K562 (cell line): ENCODE measurements at regions not wholly inside any gene's neighbourhood (a gene's known extent, or its start where the extent isn't known, plus 50 kb on each side); places are given as distances from the start of the nearest gene placed in this dataset.
A peak's percentile ranks its signal among the peaks of the same experiment; 100 is the strongest.

ENCODE experiments used
- ATAC-seq: fragments of 200-7000 bp; cut with Tn5 transposase; 3 replicates; pipeline ENCODE4 v1.9.1; 2020; ENCODE audit warnings: moderate library complexity
- BruUV-seq: library from RNA; stranded (reverse); fragments of 400-500 nt; replicated peaks from 2 replicates; lab custom pipeline; 2021; lab: Mats Ljungman, UMichigan
- CTCF ChIA-PET: fragments of 300-600 bp; formaldehyde crosslinking; extraction: SDS; loops from one replicate; lab custom pipeline; 2021; ENCODE audit warnings: low intra/inter-chr PET ratio; lab: Yijun Ruan, JAX
- POLR2A ChIA-PET: fragments of 300-600, 350-650 bp; sonication (Branson Sonifier 250); formaldehyde crosslinking; extraction: SDS; loops from one replicate; lab custom pipeline; 2021; ENCODE audit warnings: antibody characterized with exemption, inconsistent platforms; lab: Yijun Ruan, JAX
- DNase-seq, 4 experiments: peaks; one replicate each; pipeline versions ENCODE4 v3.0.0 to v3.0.0-alpha.2; 2011 to 2018; ENCODE audit warnings: low spot score in 3 of 4, mixed read lengths in 3 of 4; ENCODE audit errors: extremely low read depth in 1 of 4
- FAIRE-seq: peaks from 2 replicates; lab custom pipeline; 2011; peaks lifted over from hg19 to GRCh38; lab: Jason Lieb, UNC
- H2AFZ ChIP-seq: 2 replicates; pipeline ENCODE4 v1.6.0; 2011; ENCODE audit warnings: low read depth, low read length, control low read depth, inconsistent platforms
- H3K27ac ChIP-seq: fragments of 200-600 bp; 3 replicates; pipeline ENCODE4 v1.8.0; 2011; ENCODE audit warnings: low read depth, mild to moderate bottlenecking, control low read depth, inconsistent platforms, low read length, moderate library complexity, mixed read lengths; ENCODE audit errors: extremely low read depth
- H3K27me3 ChIP-seq, 2 experiments: fragments of 300-600 bp in 1 of 2; 2 replicates in 1 of 2; 3 replicates in 1 of 2; pipeline versions ENCODE4 v1.6.0 to v1.8.0; 2011; ENCODE audit warnings: inconsistent platforms in 2 of 2, low read length in 2 of 2, mild to moderate bottlenecking in 1 of 2, mixed read lengths in 1 of 2, moderate library complexity in 1 of 2; ENCODE audit not compliant: control insufficient read depth in 2 of 2, insufficient read depth in 2 of 2
- H3K36me3 ChIP-seq: fragments of 300-600 bp; 3 replicates; pipeline ENCODE4 v1.8.0; 2011; ENCODE audit warnings: mild to moderate bottlenecking, low read length, inconsistent platforms; ENCODE audit not compliant: control insufficient read depth, insufficient read depth
- H3K4me1 ChIP-seq, 2 experiments: fragments of 200-600 bp in 1 of 2; replicated peaks in 1 of 2; 2 replicates in 1 of 2; 3 replicates in 1 of 2; pipeline versions ENCODE4 v1.5.1 to v1.8.0; 2011; ENCODE audit warnings: inconsistent platforms in 2 of 2, low read length in 2 of 2, mild to moderate bottlenecking in 1 of 2, mixed read lengths in 1 of 2, moderate library complexity in 1 of 2; ENCODE audit not compliant: control insufficient read depth in 2 of 2, insufficient read depth in 2 of 2
- H3K4me2 ChIP-seq: 2 replicates; pipeline ENCODE4 v1.6.1; 2011; ENCODE audit warnings: low read length, control low read depth, inconsistent platforms, mixed read lengths; ENCODE audit not compliant: insufficient read depth
- H3K4me3 ChIP-seq: fragments of 200-600 bp; sonication (generic), shearing (Covaris generic); 2 replicates; pipeline ENCODE4 v1.5.1; 2016; ENCODE audit warnings: control low read depth, inconsistent platforms
- H3K79me2 ChIP-seq: fragments of 200-600 bp; 3 replicates; pipeline ENCODE4 v1.8.0; 2011; ENCODE audit warnings: low read length, inconsistent platforms; ENCODE audit not compliant: control insufficient read depth, insufficient read depth
- H3K9ac ChIP-seq, 2 experiments: 2 replicates each; pipeline versions ENCODE4 v1.6.0 to v1.6.1; 2011; ENCODE audit warnings: low read depth in 2 of 2, low read length in 2 of 2, control low read depth in 1 of 2, inconsistent platforms in 1 of 2, mild to moderate bottlenecking in 1 of 2, mixed read lengths in 1 of 2; ENCODE audit not compliant: insufficient read depth in 1 of 2
- H3K9me1 ChIP-seq: one replicate; pipeline ENCODE4 v1.6.0; 2011; ENCODE audit warnings: inconsistent platforms, mild to moderate bottlenecking, low read length, moderate library complexity; ENCODE audit not compliant: control insufficient read depth, insufficient read depth
- H3K9me3 ChIP-seq: replicated peaks from 2 replicates; pipeline ENCODE4 v1.5.1; 2011; ENCODE audit warnings: low read depth, low read length, inconsistent platforms; ENCODE audit not compliant: control insufficient read depth, insufficient read depth
- H4K20me1 ChIP-seq: replicated peaks from 2 replicates; pipeline ENCODE4 v1.6.1; 2011; ENCODE audit warnings: low read length, inconsistent platforms, mixed read lengths; ENCODE audit not compliant: control insufficient read depth, insufficient read depth
- BACH1 ChIP-seq: fragments of 200-800 bp; sonication (Bioruptor generic); IDR thresholded peaks from 2 replicates; pipeline ENCODE4 v1.6.1; 2016; ENCODE audit warnings: missing genetic modification characterization, missing compliant biosample characterization
- C11orf30 ChIP-seq: fragments of 450-650 bp; IDR thresholded peaks from 2 replicates; pipeline ENCODE4 v1.6.1; 2016; ENCODE audit warnings: low read depth, mild to moderate bottlenecking
- MAFF ChIP-seq: IDR thresholded peaks from 2 replicates; pipeline ENCODE4 v1.6.1; 2012; ENCODE audit warnings: low read length, improper control_type of control experiment
- MAFG ChIP-seq: fragments of 450-650 bp; conservative IDR thresholded peaks from 2 replicates; pipeline ENCODE4 v1.6.1; 2016; ENCODE audit warnings: missing genetic modification characterization, missing compliant biosample characterization
- MAFK ChIP-seq: IDR thresholded peaks from 2 replicates; pipeline ENCODE4 v1.6.1; 2011; ENCODE audit warnings: low read length, improper control_type of control experiment
- NFE2 ChIP-seq: IDR thresholded peaks from 2 replicates; pipeline ENCODE4 v1.6.1; 2014; ENCODE audit warnings: antibody characterized with exemption, low read depth
- NFE2L1 ChIP-seq: fragments of 450-650 bp; IDR thresholded peaks from 2 replicates; pipeline ENCODE4 v1.6.1; 2016; ENCODE audit warnings: missing genetic modification characterization, low read depth, mild to moderate bottlenecking, missing compliant biosample characterization, moderate library complexity, borderline replicate concordance
- THRAP3 ChIP-seq: fragments of 450-650 bp; IDR thresholded peaks from 2 replicates; pipeline ENCODE4 v1.6.1; 2016; ENCODE audit warnings: mild to moderate bottlenecking, inconsistent platforms, borderline replicate concordance
- XRCC5 ChIP-seq: fragments of 200-400 bp; formaldehyde crosslinking; IDR thresholded peaks from 2 replicates; pipeline ENCODE4 v1.6.1; 2017; ENCODE audit warnings: low read depth, mild to moderate bottlenecking, low read length
- ZNF316 ChIP-seq: fragments of 450-650 bp; IDR thresholded peaks from 2 replicates; pipeline ENCODE4 v1.6.1; 2016
- ZNF518B ChIP-seq: fragments of 250-450 bp; sonication (Bioruptor Pico); IDR thresholded peaks from 2 replicates; pipeline ENCODE4 v1.5.0; 2021; ENCODE audit warnings: mild to moderate bottlenecking, moderate library complexity
- WGBS: fragments of 100-300 bp; shearing (Covaris generic); methylation state at CpG from one replicate; pipeline ENCODE4 v1.1.6; 2016; ENCODE audit warnings: low coverage, mixed read lengths; ENCODE audit not compliant: insufficient coverage; ENCODE audit errors: missing lambda C conversion rate; 5-methylcytosine and 5-hydroxymethylcytosine counted together
- in situ Hi-C: fragments of 300-500 bp; cut with MboI; formaldehyde crosslinking; loops from 4 replicates; pipeline ENCODE4 v1.15.0; 2018; ENCODE audit warnings: inconsistent platforms, mixed read lengths
- intact Hi-C: fragments of 100-400 bp; cut with micrococcal nuclease; formaldehyde crosslinking; loops from 2 replicates; pipeline ENCODE4 v1.14.2; 2022

GRCh38 chr9:78383130-78383529 lies 86.2 kb downstream of the PSAT1 start:
- peak; percentile 28; the same call in 1 of the 3 replicates for ATAC-seq
- Histone ChIP-seq H3K4me2 (no peak overlapping the region), H3K9me3 (no peaks in the 10 kb centered on the region), H3K36me3 (no peaks in the 10 kb centered on the region), H3K27ac (no peak overlapping the region), H3K9me1 (no peaks in the 10 kb centered on the region), H3K4me3 (no peak overlapping the region), H3K4me1 (peaks cover 0 to 7% of the 10 kb centered on the region in 2 experiments; a peak in 2 of 5 replicates), H2AFZ (peak overlapping the region; percentile 74), H3K9ac (no peak overlapping the region), H4K20me1 (no peaks in the 10 kb centered on the region), H3K27me3 (no peaks in the 10 kb centered on the region), H3K79me2 (no peaks in the 10 kb centered on the region)
- intact Hi-C loops (no loop called here), in situ Hi-C loops (no loop called here)
- ChIA-PET CTCF (no interaction called here), POLR2A (no interaction called here)
- no peak for FAIRE-seq
- BruUV-seq = no TSS peak
- 13% methylated on average over 3 of the region's 3 CpGs for WGBS
- DNase-seq = peak in 2 of 4 experiments; percentile 6 to 9
- peak; percentile 76; the same call in 1 of the 2 replicates for TF ChIP-seq MAFK
- no peak for TF ChIP-seq THRAP3
- TF ChIP-seq XRCC5 = no peak
- TF ChIP-seq ZNF316 = peak; percentile 73
- TF ChIP-seq C11orf30 = peak; percentile 63
- peak; percentile 47; the same call in 1 of the 2 replicates for TF ChIP-seq BACH1 (tag)
- TF ChIP-seq ZNF518B (CRISPR knock-in tag) = no peak
- TF ChIP-seq NFE2L1 (tag) = peak; percentile 85
- TF ChIP-seq MAFG (tag) = peak; percentile 91
- TF ChIP-seq MAFF = peak; percentile 84
- peak; percentile 83 for TF ChIP-seq NFE2
